T-helper 2 cell (primary cell): ENCODE measurements at regions not wholly inside any gene's neighbourhood (a gene's known extent, or its start where the extent isn't known, plus 50 kb on each side); places are given as distances from the start of the nearest gene placed in this dataset.
"Not testable (repeated sequence)": the region's sequence is repeated elsewhere in the genome, so short reads cannot be mapped to it uniquely, and the experiment has no call there.

Experiments
- DNase-seq, 5 experiments: peaks; one replicate each; pipeline versions ENCODE4 v3.0.0 to v3.0.0-alpha.2; 2012 to 2022

DNA sequence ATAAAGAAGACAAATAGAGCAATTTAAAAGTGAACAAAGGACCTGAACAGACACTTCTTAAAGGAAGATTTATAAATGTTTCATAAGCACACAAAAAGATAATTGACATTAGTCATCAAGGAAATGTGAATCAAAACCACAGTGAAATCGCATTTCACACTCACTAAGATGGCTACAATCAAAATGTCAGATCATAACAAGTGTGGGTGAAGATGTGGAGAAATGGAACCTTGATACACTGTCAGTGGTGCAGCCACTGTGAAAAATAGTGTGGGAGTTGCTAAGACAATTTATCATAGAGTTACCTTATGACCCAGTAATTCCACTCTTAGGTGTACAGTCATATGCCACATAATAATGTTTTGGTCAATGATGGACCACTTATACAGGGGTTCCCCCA, 54.5 kb upstream of the HTR4 start:
- DNase-seq = peak in 1 of 5 experiments; percentile 43

DNA sequence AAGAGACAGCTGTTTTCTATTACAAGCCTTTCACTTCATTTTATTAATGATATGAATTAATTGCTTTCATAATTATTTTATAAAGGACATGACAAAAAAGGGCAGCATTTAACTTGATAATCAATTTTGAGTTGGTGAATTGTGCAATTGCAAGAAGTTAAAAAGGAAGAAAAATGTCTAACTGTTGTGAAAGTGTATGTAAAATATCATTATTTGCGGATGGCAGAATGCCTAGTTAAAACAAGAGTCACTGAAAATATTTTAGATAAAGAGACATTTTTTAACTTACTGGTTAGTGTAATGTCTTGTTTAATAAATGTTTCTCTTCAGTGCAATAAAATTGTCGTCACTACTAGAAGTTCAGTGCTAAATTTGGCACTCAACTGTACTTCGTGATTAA, 57.6 kb upstream of the HTR4 start:
- no peak for DNase-seq

DNA sequence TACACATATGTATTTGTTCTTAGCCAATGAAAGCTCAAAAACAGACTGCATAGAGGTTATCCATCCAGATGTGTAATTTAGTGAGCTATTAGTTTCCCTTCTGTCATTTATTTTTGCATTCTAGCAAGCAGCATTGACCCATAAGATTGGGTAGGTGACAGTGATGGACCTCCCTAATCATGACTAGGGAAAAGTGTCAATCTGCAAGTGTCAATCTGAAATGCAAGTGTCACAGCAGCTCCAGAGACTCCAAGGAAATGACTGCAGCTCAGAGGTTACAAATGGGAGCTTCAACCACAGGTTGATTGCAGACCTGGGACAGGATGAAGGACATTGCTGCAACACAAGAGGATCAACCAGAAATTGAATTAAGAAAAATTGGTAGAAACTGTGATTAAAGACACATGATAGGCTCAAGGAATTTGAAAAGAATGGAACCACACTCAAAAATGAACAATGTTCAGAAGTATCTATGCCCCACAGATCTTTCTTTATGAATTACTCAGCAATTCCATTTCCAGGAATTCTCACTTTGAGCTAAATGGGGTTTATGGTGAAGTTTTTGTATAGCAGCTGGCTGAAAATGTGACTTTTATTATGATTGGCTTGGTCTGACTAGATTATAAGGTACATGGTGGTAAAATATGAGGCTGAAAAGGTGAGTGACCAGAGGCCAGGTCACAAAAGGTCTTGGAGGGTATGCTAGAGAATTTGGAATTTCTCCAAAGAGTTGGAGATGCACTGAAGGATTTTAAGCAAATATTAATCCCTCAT, 59.6 kb upstream of the HTR4 start:
- no peak for DNase-seq

DNA sequence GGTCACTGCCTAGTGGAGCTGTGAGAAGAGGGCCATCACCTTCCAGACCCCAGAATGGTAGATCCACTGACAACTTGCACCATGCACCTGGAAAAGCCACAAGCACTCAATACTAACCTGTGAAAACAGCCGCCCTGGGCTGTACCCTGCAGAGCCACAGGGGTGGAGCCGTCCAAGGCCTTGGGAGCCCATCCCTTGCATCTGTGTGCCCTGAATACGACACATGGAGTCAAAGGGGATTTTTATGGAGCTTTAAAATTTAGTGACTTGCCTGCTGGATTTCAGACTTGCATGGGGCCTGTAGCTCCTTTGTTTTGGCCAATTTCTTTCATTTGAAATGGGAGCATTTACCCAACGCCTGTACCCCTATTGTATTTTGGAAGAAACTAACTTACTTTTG, 62.4 kb upstream of the HTR4 start:
- DNase-seq = no peak

DNA sequence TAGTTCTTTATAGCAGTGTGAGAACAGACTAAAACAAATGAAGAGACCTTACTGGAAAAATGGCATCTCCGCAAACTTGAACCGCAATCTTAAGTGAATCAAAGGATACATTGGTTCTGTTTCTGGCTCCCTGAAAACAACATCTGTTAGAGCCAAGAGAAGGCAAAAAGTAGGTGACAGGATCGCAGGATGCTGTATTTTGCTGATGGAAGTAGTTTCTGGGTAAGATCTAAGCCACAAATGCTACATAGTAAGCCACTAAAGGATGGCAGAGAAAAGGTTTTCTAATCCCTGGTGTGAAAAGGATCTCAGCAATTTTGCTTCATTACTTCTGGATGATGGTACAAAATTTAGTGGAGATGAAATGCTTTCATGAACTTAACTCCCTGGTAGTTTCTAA, 63.3 kb upstream of the HTR4 start:
- no peak for DNase-seq

DNA sequence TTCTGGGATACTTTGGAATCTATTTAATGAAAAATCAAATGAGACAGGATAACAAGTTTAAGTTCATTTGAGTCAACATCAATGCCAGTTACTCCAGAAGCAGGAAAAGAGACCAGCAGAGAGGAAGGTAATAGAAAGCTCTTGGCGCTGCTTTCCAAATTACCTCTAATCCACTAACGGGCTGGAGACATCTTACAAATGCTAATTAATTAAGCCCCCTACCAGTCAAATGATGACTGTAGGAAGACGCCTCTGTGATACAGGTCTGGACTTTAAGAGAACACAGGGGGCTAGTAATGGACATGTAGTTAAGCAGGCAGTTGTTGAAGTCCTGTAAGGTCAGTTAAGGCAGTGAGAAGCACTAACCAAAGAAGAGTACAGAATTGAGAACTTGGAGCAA, 65.3 kb upstream of the HTR4 start:
- no peak for DNase-seq

DNA sequence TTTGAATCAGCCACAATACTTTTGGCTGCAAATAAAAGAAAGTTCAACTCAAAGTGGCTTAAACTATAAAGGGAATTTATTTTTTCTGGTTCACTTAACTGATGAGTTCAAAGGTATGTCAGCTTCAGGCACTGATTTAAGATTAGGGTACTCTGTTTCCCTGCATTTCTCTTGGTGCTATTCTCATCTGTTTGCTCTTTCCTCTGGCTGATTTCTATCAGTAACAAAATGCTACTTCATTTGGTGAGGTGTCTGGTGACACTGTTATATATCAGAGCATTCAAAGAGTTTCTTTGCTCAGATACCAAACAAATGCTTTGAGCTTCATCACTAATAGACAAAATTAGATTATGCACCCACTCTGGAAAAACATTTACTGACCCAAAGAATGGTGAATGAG, 65.9 kb upstream of the HTR4 start:
- no peak for DNase-seq

DNA sequence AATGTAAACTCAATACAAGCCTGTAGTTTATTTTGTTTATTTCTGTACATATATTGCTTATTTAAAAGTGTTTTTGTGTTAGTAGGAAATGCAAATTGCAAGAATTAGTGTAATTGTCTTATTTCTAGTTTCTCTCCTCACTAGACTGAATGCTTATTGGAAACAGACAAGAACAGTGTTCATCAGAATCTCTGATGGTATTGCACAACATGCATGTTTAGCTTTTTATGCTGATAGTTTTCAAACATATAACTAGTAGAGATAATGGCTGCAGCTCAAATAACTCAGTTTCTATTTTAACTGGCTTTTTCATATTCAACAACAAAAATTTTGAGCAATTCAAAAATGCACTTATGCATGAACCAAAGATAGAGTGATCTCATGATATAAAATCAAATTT, 68.8 kb upstream of the HTR4 start:
- DNase-seq = no peak

DNA sequence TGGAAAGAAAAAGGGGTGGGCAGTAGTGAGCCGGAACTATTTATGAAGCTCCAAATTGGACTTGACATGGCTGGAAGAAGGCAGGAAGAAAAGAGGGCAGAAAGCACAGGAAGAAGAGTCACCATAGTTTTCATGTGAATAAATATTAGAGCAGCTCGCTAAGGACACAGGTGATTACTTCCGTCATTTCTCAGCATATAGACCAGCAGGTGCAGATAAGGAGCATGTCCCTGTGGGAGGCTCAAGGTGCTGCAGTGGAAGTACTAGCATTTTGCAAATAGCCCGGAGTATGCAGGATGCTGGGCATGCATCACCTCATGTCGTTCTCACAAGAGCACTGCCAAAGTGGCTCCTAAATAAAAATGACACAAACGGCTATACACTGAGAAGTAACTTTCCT, 71.3 kb upstream of the HTR4 start:
- DNase-seq = no peak

DNA sequence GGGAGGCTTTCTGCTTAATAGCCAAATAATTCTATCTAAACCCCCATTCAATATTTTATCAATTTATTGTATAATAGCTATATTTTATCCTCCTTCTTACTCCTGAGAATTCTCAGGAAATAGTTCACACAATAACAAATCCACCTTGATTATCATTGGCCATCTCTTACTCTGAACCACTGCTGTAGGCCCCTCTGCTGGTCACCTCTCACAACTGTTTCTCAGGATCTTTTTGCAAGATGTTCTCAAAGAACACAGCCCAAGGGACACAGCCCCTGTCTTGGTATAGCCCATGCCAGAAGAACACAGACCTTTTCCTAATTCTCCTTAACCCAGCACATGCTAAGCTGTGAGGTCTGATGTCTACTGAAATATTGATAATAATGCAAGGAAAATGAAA, 74.9 kb upstream of the HTR4 start:
- DNase-seq = no peak

DNA sequence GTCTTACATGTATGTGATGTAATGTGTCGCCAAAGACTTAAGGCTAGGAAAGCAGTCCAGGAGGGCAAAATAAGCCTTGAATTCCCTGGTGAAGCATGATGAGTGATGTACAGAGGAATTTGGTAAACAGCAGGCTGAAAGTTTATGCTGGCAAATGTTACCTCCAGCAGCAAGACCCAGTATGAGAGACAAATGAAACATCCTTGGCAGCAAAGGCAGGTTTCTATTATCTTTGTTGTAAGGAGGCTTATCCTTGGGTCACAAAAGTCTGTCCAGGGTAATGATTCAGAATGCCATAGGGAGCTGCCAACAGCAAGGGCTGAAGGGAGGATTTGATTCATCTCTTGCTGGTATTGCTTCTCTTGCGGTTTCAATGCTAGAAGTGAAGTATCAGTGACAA, 75.9 kb upstream of the HTR4 start:
- no peak for DNase-seq

DNA sequence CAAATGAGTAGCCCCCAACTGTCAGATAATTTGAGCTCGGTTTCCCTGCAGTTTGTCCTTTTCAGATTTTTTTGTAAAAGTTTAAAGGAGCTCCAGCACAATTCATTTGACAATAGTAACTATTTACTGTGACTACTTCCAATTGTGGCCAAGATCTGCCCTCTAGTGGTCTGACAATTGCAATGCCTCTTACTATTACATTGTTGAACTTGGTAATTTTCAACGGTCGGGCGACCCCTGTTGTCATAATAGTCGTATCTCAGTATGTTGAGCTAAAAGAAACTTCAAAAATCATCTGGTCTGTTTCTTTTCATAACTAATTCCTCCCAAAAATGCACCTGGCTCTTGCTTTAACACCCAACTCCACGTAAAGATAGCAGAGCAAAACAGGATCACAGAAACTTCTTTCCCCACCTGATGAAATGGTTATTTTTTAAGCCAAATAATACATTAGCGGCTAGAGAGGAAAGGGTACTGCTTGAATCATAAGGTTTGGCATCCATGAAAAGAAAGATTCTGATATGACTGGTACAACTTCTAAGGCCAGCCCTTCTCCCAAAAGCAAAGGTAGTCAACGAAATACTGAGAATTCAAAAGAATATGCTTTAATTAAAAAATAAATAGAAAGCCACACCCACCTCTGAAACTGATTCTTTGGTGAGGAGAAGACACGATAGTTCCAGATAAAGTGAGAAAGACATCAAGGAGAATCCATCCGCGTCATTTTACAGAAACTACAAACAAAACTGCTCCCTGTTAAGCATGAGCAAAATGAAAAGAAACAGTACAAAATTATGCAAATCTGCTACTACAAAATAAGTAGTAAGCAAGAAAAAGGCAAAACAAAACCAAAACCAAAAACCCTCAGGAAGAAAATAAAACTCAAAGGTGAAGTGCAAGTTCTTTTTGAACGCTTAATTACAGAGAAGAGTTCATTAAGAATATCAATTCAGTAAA, 76.9 kb upstream of the HTR4 start:
- peak in 4 of 5 experiments; percentile 24 to 82 (median 40) for DNase-seq

DNA sequence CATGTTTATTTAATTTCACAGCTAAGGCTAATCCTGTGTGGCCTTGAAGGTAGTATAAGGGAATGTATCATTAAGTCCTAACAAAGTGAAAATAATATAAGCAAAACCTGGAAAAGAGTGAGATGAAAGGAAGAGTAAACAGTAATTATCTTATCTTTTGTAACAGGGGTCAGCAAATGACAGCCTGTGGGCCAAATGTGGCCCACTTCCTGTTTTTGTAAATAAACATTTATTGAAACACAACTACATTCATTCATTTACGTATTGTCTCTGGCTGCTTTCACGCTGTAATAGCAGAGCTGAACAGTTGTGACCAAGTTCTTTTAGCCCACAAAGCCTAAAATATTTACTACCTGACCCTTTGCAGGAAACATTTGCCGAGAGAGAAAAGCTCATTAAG, 78.4 kb upstream of the HTR4 start:
- DNase-seq = no peak

DNA sequence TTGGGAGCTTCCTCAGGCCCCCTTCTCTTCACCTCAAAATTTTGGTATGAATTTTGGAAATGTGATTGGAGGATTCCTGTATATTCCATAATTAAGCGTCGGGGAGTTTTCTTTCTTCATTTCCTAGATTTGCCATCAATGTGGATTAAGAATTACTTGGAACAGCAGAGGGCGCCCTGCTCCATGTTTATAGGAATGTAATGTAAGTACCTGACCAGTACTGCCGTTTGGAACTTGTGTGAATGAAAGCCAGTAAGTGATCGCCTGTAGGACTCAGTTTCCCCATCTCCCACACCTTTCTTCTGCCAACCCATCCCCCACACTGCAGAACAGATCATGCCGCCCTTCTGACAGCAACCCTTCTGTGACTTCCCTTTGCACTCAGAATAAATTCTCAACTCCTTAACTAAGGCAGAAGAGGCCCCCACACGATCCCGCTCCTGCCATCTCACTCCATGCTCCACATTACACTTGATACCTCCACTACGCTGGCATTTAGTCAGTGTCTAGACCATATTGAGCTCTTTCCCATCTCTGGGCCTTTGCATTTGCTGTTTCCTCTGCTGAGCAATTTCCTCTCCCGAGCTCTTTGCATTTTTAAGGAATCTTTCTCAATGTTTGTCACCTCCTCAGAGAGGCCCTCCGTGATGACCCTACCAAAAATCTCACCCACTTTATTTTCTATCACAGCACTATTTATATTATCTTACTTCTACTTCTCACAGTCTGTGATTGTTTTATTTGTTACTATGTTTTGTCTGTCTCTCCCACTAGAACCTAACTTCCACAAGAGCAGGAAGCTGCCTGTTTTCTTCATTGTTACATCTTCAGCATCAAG, 79.5 kb upstream of the HTR4 start:
- peak; percentile 16 to 60 (median 42) for DNase-seq

DNA sequence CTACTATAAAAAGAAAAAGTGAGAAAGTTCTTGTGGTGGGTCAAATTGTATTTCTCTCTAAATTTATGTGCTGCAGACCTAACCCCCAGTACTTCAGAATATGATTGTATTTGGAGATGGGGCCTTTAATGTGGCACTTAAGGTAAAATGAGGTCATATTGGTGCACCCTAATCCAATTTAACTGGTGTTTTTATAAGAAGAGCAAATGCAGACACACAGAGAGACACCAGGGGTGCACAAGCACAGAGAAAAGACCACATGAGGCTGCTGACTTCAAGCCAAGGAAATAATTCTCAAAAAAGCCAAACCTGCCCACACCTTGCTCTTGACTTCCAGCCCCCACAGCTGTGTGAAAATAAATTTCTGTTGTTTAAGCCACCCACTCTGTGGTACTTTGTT, 80.2 kb upstream of the HTR4 start:
- no peak for DNase-seq

DNA sequence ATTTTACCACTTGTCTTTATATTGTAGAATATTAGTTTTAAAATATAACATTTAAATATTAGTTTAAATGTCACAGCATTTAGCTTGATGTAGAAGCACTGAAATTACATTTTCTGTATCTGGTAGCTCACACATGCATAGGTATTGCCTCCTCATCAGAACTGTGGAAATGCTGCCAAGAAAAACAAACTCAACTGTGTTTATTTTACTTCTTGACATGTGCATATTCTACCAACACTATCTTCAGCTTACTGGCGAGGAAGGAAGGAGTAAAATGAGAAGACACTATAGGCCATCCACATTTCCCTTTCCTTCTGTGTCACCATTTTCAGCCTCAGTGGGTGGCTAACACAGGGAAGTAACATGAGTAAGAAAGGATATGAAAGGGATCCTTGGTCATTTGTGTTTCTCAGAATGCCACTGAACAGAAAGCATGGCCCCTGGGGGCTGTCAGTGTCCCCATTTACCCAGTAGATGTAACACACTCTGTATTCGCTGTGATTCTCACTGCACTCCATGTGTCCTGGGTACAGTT, 81.0 kb upstream of the HTR4 start:
- no peak for DNase-seq

DNA sequence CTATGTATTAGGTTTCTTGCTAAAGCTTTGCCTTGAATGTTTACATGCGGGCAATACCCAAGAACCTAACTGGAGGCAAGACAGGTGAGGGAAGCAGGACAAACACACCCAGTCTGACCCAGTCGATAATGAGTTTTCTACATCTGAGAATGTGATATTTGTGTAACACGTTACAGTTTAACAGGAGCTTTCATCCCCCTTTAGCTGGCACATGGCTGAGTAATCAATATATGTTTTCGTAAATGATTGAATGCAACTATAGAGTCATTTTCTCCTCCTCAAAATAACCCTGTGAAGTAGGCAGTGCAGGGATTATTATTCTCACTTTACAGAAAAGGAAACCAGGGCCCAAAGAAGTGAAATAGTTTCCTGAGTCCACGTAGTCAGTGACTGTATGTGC, 84.7 kb upstream of the HTR4 start:
- DNase-seq = no peak

DNA sequence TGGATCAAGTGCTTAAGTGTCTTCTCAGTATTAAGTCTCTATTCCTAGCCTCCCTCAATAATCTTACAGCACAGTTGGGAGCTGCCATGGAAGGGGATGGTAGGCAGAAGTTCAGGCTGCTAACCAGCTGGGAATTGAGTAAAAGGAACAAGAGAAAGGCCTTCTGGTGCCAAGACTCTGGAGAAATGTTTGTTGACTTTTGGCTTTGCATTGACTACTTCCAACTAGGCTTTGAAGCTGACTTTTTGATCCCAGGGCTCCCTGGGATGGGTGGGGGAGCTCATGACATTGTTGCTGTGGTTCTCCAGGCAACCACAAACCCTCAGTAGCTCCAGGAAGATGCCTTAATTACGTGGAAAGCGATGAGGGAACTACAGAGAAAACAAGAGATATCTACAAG, 85.2 kb upstream of the HTR4 start:
- DNase-seq = no peak

DNA sequence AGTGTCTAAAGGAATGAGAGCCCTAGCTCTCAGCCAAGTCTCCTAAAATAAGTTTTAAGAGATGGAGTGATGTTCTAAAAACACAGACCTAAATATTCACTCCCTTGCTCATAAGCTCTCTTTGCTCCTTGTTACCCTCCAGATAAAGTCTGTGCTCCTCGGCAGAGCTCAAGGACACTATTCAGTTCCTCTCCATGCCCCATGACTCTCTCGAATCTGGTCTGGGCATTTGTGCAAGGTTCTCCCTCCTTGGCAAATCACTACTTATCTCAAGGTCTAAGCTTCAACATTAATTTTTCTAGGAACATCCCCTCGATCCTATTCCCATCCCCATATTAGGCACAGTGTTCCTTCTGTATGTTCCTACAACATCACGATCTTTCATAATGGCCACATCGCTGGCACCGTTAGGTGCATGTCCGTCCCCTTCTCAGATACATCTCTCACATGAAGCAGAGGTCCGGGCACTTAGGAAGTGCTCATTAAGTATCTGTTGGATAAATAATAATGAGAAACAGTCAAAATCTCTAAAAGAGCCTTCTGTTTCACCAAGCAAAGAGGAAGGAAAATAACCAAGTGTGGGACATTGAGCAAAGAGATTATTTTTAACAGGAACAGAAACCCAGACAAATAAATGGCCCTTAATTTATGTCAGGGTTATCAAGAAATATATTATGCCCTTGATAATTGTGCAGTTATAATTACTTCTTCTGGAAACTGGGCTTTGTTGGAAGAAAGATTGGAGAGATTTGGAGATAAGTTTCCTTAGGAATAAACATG, 85.9 kb upstream of the HTR4 start:
- no peak for DNase-seq

DNA sequence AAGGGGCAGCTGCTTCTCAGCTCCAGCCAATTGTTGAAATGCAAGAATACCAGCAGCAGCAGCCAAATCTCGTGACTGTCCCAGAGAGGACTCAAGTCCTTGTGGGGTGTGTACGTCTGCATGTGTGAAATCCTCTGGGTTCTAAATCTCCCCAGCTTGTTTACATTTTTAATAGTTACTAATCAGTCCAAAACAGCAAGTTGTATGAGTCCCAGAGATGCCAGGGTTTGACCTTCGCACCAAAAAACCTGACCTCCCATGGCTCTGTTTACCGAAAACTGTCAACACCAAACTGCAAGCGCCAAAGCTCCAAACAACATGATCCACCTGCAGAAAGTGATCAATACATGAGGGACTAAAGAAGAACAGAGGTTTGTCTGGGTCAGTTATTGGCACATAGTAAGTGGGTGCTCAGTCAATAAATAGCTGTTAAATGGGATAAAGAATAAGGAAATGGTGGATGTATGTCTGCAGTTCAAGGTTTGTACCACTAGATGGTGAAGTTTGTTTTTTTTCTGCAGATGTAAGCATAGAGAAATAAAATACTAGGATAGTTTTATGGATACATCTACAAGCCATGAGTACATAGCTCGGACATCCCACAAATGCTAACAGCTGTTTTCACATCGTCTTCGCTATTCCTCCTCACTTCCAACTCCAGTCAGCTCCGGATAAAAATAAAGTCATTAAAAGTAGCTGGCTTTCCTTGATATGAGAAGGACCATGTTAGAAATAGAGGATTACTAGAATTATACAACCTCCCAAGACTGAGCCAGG, 85.3 kb upstream of the ADRB2 start:
- peak in 2 of 5 experiments; percentile 11 to 40 for DNase-seq

DNA sequence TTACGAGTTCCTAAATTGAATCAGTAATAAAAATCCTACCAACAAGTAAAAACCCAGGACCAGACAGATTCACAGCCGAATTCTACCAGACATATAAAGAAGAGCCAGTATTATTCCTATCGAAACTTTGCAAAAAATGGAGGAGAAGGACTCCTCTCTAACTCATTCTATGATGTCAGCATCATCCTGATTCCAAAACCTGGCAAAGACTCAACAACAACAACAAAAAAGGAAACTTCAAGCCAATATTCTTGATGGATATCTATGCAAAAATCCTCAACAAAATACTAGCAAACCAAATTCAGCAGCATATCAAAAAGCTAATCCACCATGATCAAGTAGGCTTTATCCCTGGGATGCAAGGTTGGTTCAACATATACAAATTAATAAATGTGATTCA, 84.6 kb upstream of the ADRB2 start:
- not testable (repeated sequence) for DNase-seq
